ENCODE measurements at regions not wholly inside any gene's neighbourhood (a gene's known extent, or its start where the extent isn't known, plus 50 kb on each side); places are given as distances from the start of the nearest gene placed in this dataset.

- H3K27ac Mint-ChIP-seq = no peak overlapping the region
- H3K36me3 Mint-ChIP-seq (ENCODE audit: low read depth) = no peaks in the 10 kb centered on the region
- H3K9me3 Mint-ChIP-seq = peaks cover 2% of the 10 kb centered on the region
- DNase-seq = no peak
- no peaks in the 10 kb centered on the region for H3K4me1 Mint-ChIP-seq
- CTCF ChIA-PET = no interaction called here
- POLR2A ChIA-PET = no interaction called here
- no peaks in the 10 kb centered on the region for H3K27me3 Mint-ChIP-seq
- no peak overlapping the region for H3K4me3 Mint-ChIP-seq
These were observed 249.4 kb downstream of the CRPPA start for GRCh38 chr7:16171928-16172327.

GRCh38 chr7:16170671-16171070, 250.7 kb downstream of the CRPPA start:
- Mint-ChIP-seq H3K27ac (no peak overlapping the region), H3K27me3 (no peaks in the 10 kb centered on the region), H3K4me3 (no peak overlapping the region), H3K36me3 (ENCODE audit: low read depth) (no peaks in the 10 kb centered on the region), H3K9me3 (peaks cover 2% of the 10 kb centered on the region), H3K4me1 (no peaks in the 10 kb centered on the region)
- no peak for DNase-seq
- ChIA-PET CTCF (no interaction called here), POLR2A (no interaction called here)

GRCh38 chr7:16169537-16169936, 251.8 kb downstream of the CRPPA start:
- Mint-ChIP-seq H3K27me3 (no peaks in the 10 kb centered on the region), H3K36me3 (ENCODE audit: low read depth) (no peaks in the 10 kb centered on the region), H3K4me3 (no peak overlapping the region), H3K27ac (no peak overlapping the region), H3K4me1 (no peaks in the 10 kb centered on the region), H3K9me3 (peaks cover 2% of the 10 kb centered on the region)
- ChIA-PET POLR2A (no interaction called here), CTCF (no interaction called here)
- DNase-seq = no peak

GRCh38 chr7:16167526-16167925, 253.8 kb downstream of the CRPPA start:
- no peak overlapping the region for H3K4me3 Mint-ChIP-seq
- POLR2A ChIA-PET = no interaction called here
- CTCF ChIA-PET = no interaction called here
- no peaks in the 10 kb centered on the region for H3K36me3 Mint-ChIP-seq (ENCODE audit: low read depth)
- peaks cover 2% of the 10 kb centered on the region for H3K9me3 Mint-ChIP-seq
- H3K27me3 Mint-ChIP-seq = no peaks in the 10 kb centered on the region
- no peak for DNase-seq
- H3K27ac Mint-ChIP-seq = no peak overlapping the region
- no peaks in the 10 kb centered on the region for H3K4me1 Mint-ChIP-seq

GRCh38 chr7:16144361-16144760, 277.0 kb downstream of the CRPPA start:
- H3K27me3 Mint-ChIP-seq = no peaks in the 10 kb centered on the region
- POLR2A ChIA-PET = no interaction called here
- H3K9me3 Mint-ChIP-seq = peaks cover 20% of the 10 kb centered on the region
- no peaks in the 10 kb centered on the region for H3K4me1 Mint-ChIP-seq
- CTCF ChIA-PET = no interaction called here
- H3K27ac Mint-ChIP-seq = no peak overlapping the region
- H3K4me3 Mint-ChIP-seq = no peak overlapping the region
- no peak for DNase-seq
- no peaks in the 10 kb centered on the region for H3K36me3 Mint-ChIP-seq (ENCODE audit: low read depth)

GRCh38 chr7:16137944-16138343, 283.4 kb downstream of the CRPPA start:
- Mint-ChIP-seq H3K27ac (no peak overlapping the region), H3K4me3 (no peak overlapping the region), H3K9me3 (no peaks in the 10 kb centered on the region), H3K27me3 (no peaks in the 10 kb centered on the region), H3K4me1 (no peaks in the 10 kb centered on the region), H3K36me3 (ENCODE audit: low read depth) (no peaks in the 10 kb centered on the region)
- ChIA-PET CTCF (no interaction called here), POLR2A (no interaction called here)
- DNase-seq = no peak

GRCh38 chr7:16136896-16137295, 284.4 kb downstream of the CRPPA start:
- Mint-ChIP-seq H3K9me3 (no peaks in the 10 kb centered on the region), H3K36me3 (ENCODE audit: low read depth) (no peaks in the 10 kb centered on the region), H3K4me3 (no peak overlapping the region), H3K4me1 (no peaks in the 10 kb centered on the region), H3K27me3 (no peaks in the 10 kb centered on the region), H3K27ac (no peak overlapping the region)
- ChIA-PET CTCF (no interaction called here), POLR2A (no interaction called here)
- DNase-seq = no peak

GRCh38 chr7:16135658-16136057, 285.7 kb downstream of the CRPPA start:
- DNase-seq = no peak
- Mint-ChIP-seq H3K27me3 (no peaks in the 10 kb centered on the region), H3K36me3 (ENCODE audit: low read depth) (no peaks in the 10 kb centered on the region), H3K9me3 (no peaks in the 10 kb centered on the region), H3K4me3 (no peak overlapping the region), H3K27ac (no peak overlapping the region), H3K4me1 (no peaks in the 10 kb centered on the region)
- ChIA-PET CTCF (no interaction called here), POLR2A (no interaction called here)

GRCh38 chr7:16130111-16131110, 290.9 kb downstream of the CRPPA start:
- no peaks in the 10 kb centered on the region for H3K4me1 Mint-ChIP-seq
- no peaks in the 10 kb centered on the region for H3K27me3 Mint-ChIP-seq
- H3K9me3 Mint-ChIP-seq = peaks cover 3% of the 10 kb centered on the region
- POLR2A ChIA-PET = no interaction called here
- H3K36me3 Mint-ChIP-seq (ENCODE audit: low read depth) = no peaks in the 10 kb centered on the region
- CTCF ChIA-PET = no interaction called here
- H3K4me3 Mint-ChIP-seq = no peak overlapping the region
- no peak overlapping the region for H3K27ac Mint-ChIP-seq
- DNase-seq = no peak

- Mint-ChIP-seq H3K27ac (no peak overlapping the region), H3K36me3 (ENCODE audit: low read depth) (no peaks in the 10 kb centered on the region), H3K4me3 (no peak overlapping the region), H3K27me3 (no peaks in the 10 kb centered on the region), H3K4me1 (no peaks in the 10 kb centered on the region), H3K9me3 (peaks cover 3% of the 10 kb centered on the region)
- no peak for DNase-seq
- CTCF ChIA-PET = no interaction called here
- POLR2A ChIA-PET = no interaction called here
These were observed 291.8 kb downstream of the CRPPA start for GRCh38 chr7:16129431-16130110.

GRCh38 chr7:16123117-16123770, 298.1 kb downstream of the CRPPA start:
- ChIA-PET CTCF (interaction anchor here (0.9 kb wide), 1 partner anchor 441 kb away, joined by 3 read pairs; no protein-coding TSS in a partner anchor), POLR2A (no interaction called here)
- H3K27me3 Mint-ChIP-seq = no peaks in the 10 kb centered on the region

GRCh38 chr7:16121876-16122390, 299.4 kb downstream of the CRPPA start:
- Mint-ChIP-seq H3K36me3 (ENCODE audit: low read depth) (no peaks in the 10 kb centered on the region), H3K9me3 (peaks cover 3% of the 10 kb centered on the region), H3K4me3 (no peak overlapping the region), H3K4me1 (no peaks in the 10 kb centered on the region), H3K27ac (no peak overlapping the region), H3K27me3 (no peaks in the 10 kb centered on the region)
- no peak for DNase-seq
- CTCF ChIA-PET = no interaction called here
- POLR2A ChIA-PET = no interaction called here

More at GRCh38 chr7:16123117-16123770, 298.1 kb downstream of the CRPPA start:
- H3K4me3 Mint-ChIP-seq = no peak overlapping the region
- no peak for DNase-seq
- peaks cover 3% of the 10 kb centered on the region for H3K9me3 Mint-ChIP-seq
- H3K36me3 Mint-ChIP-seq (ENCODE audit: low read depth) = no peaks in the 10 kb centered on the region
- no peak overlapping the region for H3K27ac Mint-ChIP-seq
- H3K4me1 Mint-ChIP-seq = no peaks in the 10 kb centered on the region

GRCh38 chr7:16115374-16115773, 306.0 kb downstream of the CRPPA start:
- Mint-ChIP-seq H3K4me3 (no peak overlapping the region), H3K9me3 (peaks cover 5% of the 10 kb centered on the region), H3K36me3 (ENCODE audit: low read depth) (no peaks in the 10 kb centered on the region), H3K27me3 (no peaks in the 10 kb centered on the region), H3K27ac (no peak overlapping the region), H3K4me1 (peaks cover 5% of the 10 kb centered on the region)
- CTCF ChIA-PET = interaction anchor here (0.6 to 1.9 kb wide), 2 partner anchors 449 to 1891 kb away, joined by 3 to 9 read pairs; no protein-coding TSS in a partner anchor
- POLR2A ChIA-PET = no interaction called here
- DNase-seq = no peak

All from activated CD4-positive, alpha-beta memory T cell treated with anti-CD3 and anti-CD28 coated beads, Interleukin-2, amount 10 ng/mL, durations not matched to agents 7 days and 5 days (primary cell).